ENCODE measurements at regions not wholly inside any gene's neighbourhood (a gene's known extent, or its start where the extent isn't known, plus 50 kb on each side); places are given as distances from the start of the nearest gene placed in this dataset.

DNA sequence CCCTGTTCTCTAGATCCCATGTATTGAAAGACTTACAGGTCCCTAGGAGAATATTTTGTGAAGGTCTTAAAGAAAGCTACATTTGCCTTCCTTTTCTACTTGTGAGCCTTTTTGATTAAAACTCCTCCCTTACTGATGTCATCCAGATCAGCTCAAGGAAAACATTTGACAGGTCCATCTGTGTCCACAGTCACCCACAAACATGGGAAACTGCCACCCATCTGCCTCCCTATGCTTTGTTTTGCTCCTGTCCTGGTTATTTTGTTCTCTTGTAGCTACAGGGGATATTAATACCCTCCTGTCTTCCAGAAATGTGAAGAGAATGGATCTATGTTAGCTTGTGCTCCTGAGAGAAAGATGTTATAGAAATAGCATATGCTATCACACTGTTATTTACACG, 203.6 kb upstream of the GALNT5 start:
- no peak for FAIRE-seq
- WGBS, 3 donors = 88 to 91% (median 89%) methylated on average over 1 of the region's 1 CpG

GRCh38 chr2:157055660-157056199, 201.8 kb upstream of the GALNT5 start:
- DNase-seq (peak; percentile 19 to 44), FAIRE-seq (peak; percentile 47)
- Histone ChIP-seq H3K4me3 (ENCODE audit: low read depth in 1 of 3, low read length in 3 of 3) (no peak overlapping the region), H3K36me3 (ENCODE audit: control insufficient read depth in 3 of 3, insufficient read depth in 2 of 3, low read depth in 1 of 3, low read length in 3 of 3) (no peaks in the 10 kb centered on the region), H3K27ac (ENCODE audit: low read depth in 1 of 3, low read length in 2 of 3) (no peak overlapping the region), H3K9me3 (ENCODE audit: control insufficient read depth in 2 of 2, insufficient read depth in 1 of 2, low read depth in 1 of 2, low read length in 1 of 2) (no peaks in the 10 kb centered on the region), H3K4me1 (ENCODE audit: control insufficient read depth in 3 of 3, insufficient read depth in 2 of 3, low read depth in 1 of 3, low read length in 2 of 3) (no peaks in the 10 kb centered on the region), H3K27me3 (ENCODE audit: control insufficient read depth in 3 of 3, insufficient read depth in 3 of 3, low read length in 3 of 3) (no peaks in the 10 kb centered on the region)
- 2 to 19% (median 11%) methylated on average over 2 of the region's 2 CpGs for WGBS, 3 donors

More for the DNA sequence above, 203.6 kb upstream of the GALNT5 start:
- no peak for DNase-seq
- Histone ChIP-seq H3K27me3 (ENCODE audit: control insufficient read depth in 3 of 3, insufficient read depth in 3 of 3, low read length in 3 of 3) (no peaks in the 10 kb centered on the region), H3K36me3 (ENCODE audit: control insufficient read depth in 3 of 3, insufficient read depth in 2 of 3, low read depth in 1 of 3, low read length in 3 of 3) (no peaks in the 10 kb centered on the region), H3K9me3 (ENCODE audit: control insufficient read depth in 2 of 2, insufficient read depth in 1 of 2, low read depth in 1 of 2, low read length in 1 of 2) (no peaks in the 10 kb centered on the region), H3K4me3 (ENCODE audit: low read depth in 1 of 3, low read length in 3 of 3) (no peak overlapping the region), H3K4me1 (ENCODE audit: control insufficient read depth in 3 of 3, insufficient read depth in 2 of 3, low read depth in 1 of 3, low read length in 2 of 3) (no peaks in the 10 kb centered on the region), H3K27ac (ENCODE audit: low read depth in 1 of 3, low read length in 2 of 3) (no peak overlapping the region)

DNA sequence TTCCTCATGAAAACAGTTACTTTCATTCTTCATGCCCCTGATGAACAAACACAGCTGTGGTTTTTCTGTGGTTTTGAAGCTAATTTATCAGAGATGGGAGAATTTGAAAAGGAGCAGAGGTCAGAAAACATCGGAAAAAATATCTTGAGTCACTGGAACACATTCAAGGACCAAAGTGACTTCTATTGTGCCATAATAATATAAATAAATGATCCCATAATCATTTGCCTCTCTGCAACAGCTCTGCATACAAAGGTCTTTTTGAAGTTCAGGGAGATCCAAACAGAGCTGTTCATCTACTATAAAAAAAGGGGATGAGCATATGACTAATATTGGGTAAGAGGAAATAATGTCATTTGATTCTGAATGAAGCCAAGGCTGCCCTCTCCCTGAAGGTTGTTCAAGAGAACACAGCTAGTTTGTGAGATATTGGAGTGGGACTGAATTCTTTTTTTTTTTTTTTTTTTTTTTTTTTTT, 201.3 kb upstream of the GALNT5 start:
- Histone ChIP-seq H3K36me3 (ENCODE audit: control insufficient read depth in 3 of 3, insufficient read depth in 2 of 3, low read depth in 1 of 3, low read length in 3 of 3) (no peaks in the 10 kb centered on the region), H3K27ac (ENCODE audit: low read depth in 1 of 3, low read length in 2 of 3) (no peak overlapping the region), H3K4me1 (ENCODE audit: control insufficient read depth in 3 of 3, insufficient read depth in 2 of 3, low read depth in 1 of 3, low read length in 2 of 3) (no peaks in the 10 kb centered on the region), H3K27me3 (ENCODE audit: control insufficient read depth in 3 of 3, insufficient read depth in 3 of 3, low read length in 3 of 3) (no peaks in the 10 kb centered on the region), H3K9me3 (ENCODE audit: control insufficient read depth in 2 of 2, insufficient read depth in 1 of 2, low read depth in 1 of 2, low read length in 1 of 2) (no peaks in the 10 kb centered on the region), H3K4me3 (ENCODE audit: low read depth in 1 of 3, low read length in 3 of 3) (no peak overlapping the region)
- no peak for DNase-seq
- no peak for FAIRE-seq
- 5 to 21% (median 10%) methylated on average over 1 of the region's 1 CpG for WGBS, 3 donors

DNA sequence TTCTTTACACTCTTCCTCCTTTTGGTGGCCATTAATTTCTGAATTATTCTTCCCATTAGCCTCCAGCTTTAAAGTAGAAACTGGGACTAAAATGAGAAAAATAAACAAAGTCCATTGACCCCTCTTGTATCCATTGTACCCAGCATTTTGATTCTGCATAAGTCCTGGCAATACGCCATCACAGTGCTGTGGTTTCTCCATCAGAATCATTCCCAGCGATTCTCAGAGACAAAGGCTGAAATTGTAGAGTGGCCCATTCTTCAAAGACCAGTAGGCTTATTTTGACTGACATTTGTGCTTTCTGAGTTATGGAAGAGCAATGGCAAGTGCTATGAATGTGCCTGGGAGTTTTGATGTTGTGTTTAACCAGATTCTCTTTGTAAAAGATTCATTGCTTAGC, 199.3 kb upstream of the GALNT5 start:
- Histone ChIP-seq H3K4me3 (ENCODE audit: low read depth in 1 of 3, low read length in 3 of 3) (no peak overlapping the region), H3K27me3 (ENCODE audit: control insufficient read depth in 3 of 3, insufficient read depth in 3 of 3, low read length in 3 of 3) (no peaks in the 10 kb centered on the region), H3K27ac (ENCODE audit: low read depth in 1 of 3, low read length in 2 of 3) (no peak overlapping the region), H3K36me3 (ENCODE audit: control insufficient read depth in 3 of 3, insufficient read depth in 2 of 3, low read depth in 1 of 3, low read length in 3 of 3) (no peaks in the 10 kb centered on the region), H3K9me3 (ENCODE audit: control insufficient read depth in 2 of 2, insufficient read depth in 1 of 2, low read depth in 1 of 2, low read length in 1 of 2) (no peaks in the 10 kb centered on the region), H3K4me1 (ENCODE audit: control insufficient read depth in 3 of 3, insufficient read depth in 2 of 3, low read depth in 1 of 3, low read length in 2 of 3) (no peaks in the 10 kb centered on the region)
- DNase-seq (no peak), FAIRE-seq (no peak)
- WGBS, 3 donors = 87 to 95% (median 90%) methylated on average over 2 of the region's 2 CpGs

GRCh38 chr2:157059036-157059435, 198.5 kb upstream of the GALNT5 start:
- H3K36me3 ChIP-seq (ENCODE audit: control insufficient read depth in 3 of 3, insufficient read depth in 2 of 3, low read depth in 1 of 3, low read length in 3 of 3) = no peaks in the 10 kb centered on the region
- H3K4me3 ChIP-seq (ENCODE audit: low read depth in 1 of 3, low read length in 3 of 3) = no peak overlapping the region
- H3K4me1 ChIP-seq (ENCODE audit: control insufficient read depth in 3 of 3, insufficient read depth in 2 of 3, low read depth in 1 of 3, low read length in 2 of 3) = no peaks in the 10 kb centered on the region
- no peaks in the 10 kb centered on the region for H3K9me3 ChIP-seq (ENCODE audit: control insufficient read depth in 2 of 2, insufficient read depth in 1 of 2, low read depth in 1 of 2, low read length in 1 of 2)
- H3K27me3 ChIP-seq (ENCODE audit: control insufficient read depth in 3 of 3, insufficient read depth in 3 of 3, low read length in 3 of 3) = no peaks in the 10 kb centered on the region
- 83 to 89% (median 89%) methylated on average over 2 of the region's 2 CpGs for WGBS, 3 donors
- FAIRE-seq (no peak), DNase-seq (no peak)
- no peak overlapping the region for H3K27ac ChIP-seq (ENCODE audit: low read depth in 1 of 3, low read length in 2 of 3)

DNA sequence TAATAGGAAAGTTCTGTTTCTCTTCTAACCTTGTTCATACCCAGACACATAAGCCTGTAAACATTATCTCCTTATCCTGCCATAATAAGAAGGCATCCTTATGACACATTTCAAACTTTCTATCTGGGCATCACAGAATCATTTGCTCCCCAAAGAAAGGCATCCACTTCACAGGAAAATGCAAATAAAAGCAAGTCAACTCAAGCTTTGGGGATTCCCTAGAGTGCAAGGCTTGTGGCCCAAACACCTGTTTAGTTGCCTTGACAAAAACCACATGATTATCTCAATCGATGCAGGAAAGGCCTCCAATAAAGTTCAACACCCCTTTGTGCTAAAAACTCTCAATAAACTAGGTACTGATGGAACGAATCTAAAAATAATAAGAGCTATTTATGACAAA, 195.7 kb upstream of the GALNT5 start:
- H3K36me3 ChIP-seq (ENCODE audit: control insufficient read depth in 3 of 3, insufficient read depth in 2 of 3, low read depth in 1 of 3, low read length in 3 of 3) = no peaks in the 10 kb centered on the region
- H3K4me1 ChIP-seq (ENCODE audit: control insufficient read depth in 3 of 3, insufficient read depth in 2 of 3, low read depth in 1 of 3, low read length in 2 of 3) = no peaks in the 10 kb centered on the region
- H3K27ac ChIP-seq (ENCODE audit: low read depth in 1 of 3, low read length in 2 of 3) = no peak overlapping the region
- DNase-seq = no peak
- H3K27me3 ChIP-seq (ENCODE audit: control insufficient read depth in 3 of 3, insufficient read depth in 3 of 3, low read length in 3 of 3) = no peaks in the 10 kb centered on the region
- no peak for FAIRE-seq
- 65 to 73% (median 70%) methylated on average over 2 of the region's 2 CpGs for WGBS, 3 donors
- H3K9me3 ChIP-seq (ENCODE audit: control insufficient read depth in 2 of 2, insufficient read depth in 1 of 2, low read depth in 1 of 2, low read length in 1 of 2) = no peaks in the 10 kb centered on the region
- no peak overlapping the region for H3K4me3 ChIP-seq (ENCODE audit: low read depth in 1 of 3, low read length in 3 of 3)

DNA sequence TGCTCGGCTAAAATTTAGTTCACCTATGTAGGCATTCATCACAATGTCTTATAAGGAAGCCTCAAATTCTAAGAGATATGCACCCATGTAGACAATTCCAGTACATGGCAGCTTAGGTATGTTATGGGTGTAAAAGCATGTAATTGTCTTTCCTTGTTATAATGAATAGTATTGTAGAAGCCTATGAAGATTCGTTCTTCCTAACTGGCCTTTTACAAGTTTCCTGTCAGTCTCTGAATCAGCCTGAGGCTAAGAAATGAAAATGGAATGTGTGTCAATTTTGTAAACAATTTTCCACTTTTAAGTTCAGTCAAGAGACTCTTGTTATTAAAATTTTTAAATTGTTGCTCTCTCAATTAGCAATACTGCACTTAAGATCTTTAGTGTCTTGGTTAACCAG, 189.9 kb upstream of the GALNT5 start:
- FAIRE-seq = no peak
- Histone ChIP-seq H3K36me3 (ENCODE audit: control insufficient read depth in 3 of 3, insufficient read depth in 2 of 3, low read depth in 1 of 3, low read length in 3 of 3) (no peaks in the 10 kb centered on the region), H3K4me3 (ENCODE audit: low read depth in 1 of 3, low read length in 3 of 3) (no peak overlapping the region), H3K27me3 (ENCODE audit: control insufficient read depth in 3 of 3, insufficient read depth in 3 of 3, low read length in 3 of 3) (no peaks in the 10 kb centered on the region), H3K27ac (ENCODE audit: low read depth in 1 of 3, low read length in 2 of 3) (no peak overlapping the region), H3K9me3 (ENCODE audit: control insufficient read depth in 2 of 2, insufficient read depth in 1 of 2, low read depth in 1 of 2, low read length in 1 of 2) (no peaks in the 10 kb centered on the region), H3K4me1 (ENCODE audit: control insufficient read depth in 3 of 3, insufficient read depth in 2 of 3, low read depth in 1 of 3, low read length in 2 of 3) (no peaks in the 10 kb centered on the region)
- no peak for DNase-seq
- 66 to 70% (median 68%) methylated on average over 2 of the region's 2 CpGs for WGBS, 3 donors

DNA sequence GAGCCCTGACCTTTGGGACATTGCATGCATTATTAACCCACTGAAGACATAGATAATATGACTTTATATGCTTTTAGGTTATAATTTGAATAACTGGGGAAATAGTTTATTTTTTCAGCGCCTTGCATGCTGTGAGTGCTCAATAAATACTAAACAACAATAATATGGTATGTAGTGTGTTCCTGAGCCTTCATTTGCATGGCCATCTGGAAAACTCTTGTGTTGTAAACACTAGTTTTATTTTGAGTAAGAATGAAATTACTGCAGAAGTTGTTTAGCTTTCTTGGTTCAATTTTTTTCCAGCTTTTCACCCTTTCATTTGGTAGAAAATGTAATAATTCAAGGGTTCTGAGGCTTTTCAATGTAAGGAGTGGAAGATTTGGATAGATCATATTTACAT, 189.3 kb upstream of the GALNT5 start:
- no peaks in the 10 kb centered on the region for H3K27me3 ChIP-seq (ENCODE audit: control insufficient read depth in 3 of 3, insufficient read depth in 3 of 3, low read length in 3 of 3)
- DNase-seq = no peak
- H3K4me3 ChIP-seq (ENCODE audit: low read depth in 1 of 3, low read length in 3 of 3) = no peak overlapping the region
- no peak for FAIRE-seq
- no peak overlapping the region for H3K27ac ChIP-seq (ENCODE audit: low read depth in 1 of 3, low read length in 2 of 3)
- H3K4me1 ChIP-seq (ENCODE audit: control insufficient read depth in 3 of 3, insufficient read depth in 2 of 3, low read depth in 1 of 3, low read length in 2 of 3) = no peaks in the 10 kb centered on the region
- H3K9me3 ChIP-seq (ENCODE audit: control insufficient read depth in 2 of 2, insufficient read depth in 1 of 2, low read depth in 1 of 2, low read length in 1 of 2) = no peaks in the 10 kb centered on the region
- H3K36me3 ChIP-seq (ENCODE audit: control insufficient read depth in 3 of 3, insufficient read depth in 2 of 3, low read depth in 1 of 3, low read length in 3 of 3) = no peaks in the 10 kb centered on the region
- WGBS, 3 donors = 75 to 81% (median 79%) methylated on average over 1 of the region's 1 CpG

- 80 to 87% (median 83%) methylated on average over 2 of the region's 2 CpGs for WGBS, 3 donors
- no peak for DNase-seq
- FAIRE-seq = no peak
- no peaks in the 10 kb centered on the region for H3K36me3 ChIP-seq (ENCODE audit: control insufficient read depth in 3 of 3, insufficient read depth in 2 of 3, low read depth in 1 of 3, low read length in 3 of 3)
- no peak overlapping the region for H3K27ac ChIP-seq (ENCODE audit: low read depth in 1 of 3, low read length in 2 of 3)
- H3K9me3 ChIP-seq (ENCODE audit: control insufficient read depth in 2 of 2, insufficient read depth in 1 of 2, low read depth in 1 of 2, low read length in 1 of 2) = no peaks in the 10 kb centered on the region
- peak overlapping the region in 1 of 3 donors; percentile 11 for H3K4me3 ChIP-seq (ENCODE audit: low read depth in 1 of 3, low read length in 3 of 3)
- no peaks in the 10 kb centered on the region for H3K27me3 ChIP-seq (ENCODE audit: control insufficient read depth in 3 of 3, insufficient read depth in 3 of 3, low read length in 3 of 3)
- H3K4me1 ChIP-seq (ENCODE audit: control insufficient read depth in 3 of 3, insufficient read depth in 2 of 3, low read depth in 1 of 3, low read length in 2 of 3) = no peaks in the 10 kb centered on the region
Measured at GRCh38 chr2:157075924-157076323, 181.6 kb upstream of the GALNT5 start.

All from small intestine (tissue), 7 donors.